ENCODE measurements at regions not wholly inside any gene's neighbourhood (a gene's known extent, or its start where the extent isn't known, plus 50 kb on each side); places are given as distances from the start of the nearest gene placed in this dataset.

GRCh38 chr21:31564439-31564838, 95.1 kb upstream of the SOD1 start:
- no peak for DNase-seq

GRCh38 chr21:31560479-31560878, 99.0 kb upstream of the SOD1 start:
- no peak for DNase-seq

- DNase-seq: peak; percentile 96
Measured at GRCh38 chr21:31559368-31560119, 99.9 kb upstream of the SOD1 start.

GRCh38 chr21:31558962-31559367, 100.5 kb upstream of the SOD1 start:
- peak; percentile 95 for DNase-seq

- peak; percentile 65 for DNase-seq
Measured at GRCh38 chr21:31558189-31558961, 101.1 kb upstream of the SOD1 start.

GRCh38 chr21:31557421-31558188, 101.9 kb upstream of the SOD1 start:
- peak; percentile 54 for DNase-seq

GRCh38 chr21:31556662-31557061, 102.8 kb upstream of the SOD1 start:
- DNase-seq: no peak

GRCh38 chr21:31555741-31556191, 103.7 kb upstream of the SOD1 start:
- DNase-seq: no peak

- DNase-seq: no peak
Measured at GRCh38 chr21:31554511-31555022, 104.9 kb upstream of the SOD1 start.

- DNase-seq: no peak
Measured at GRCh38 chr21:31553926-31554325, 105.6 kb upstream of the SOD1 start.

GRCh38 chr21:31553461-31553860, 106.0 kb upstream of the SOD1 start:
- DNase-seq: no peak

- DNase-seq: no peak
Measured at GRCh38 chr21:31552826-31553225, 106.7 kb upstream of the SOD1 start.

- no peak for DNase-seq
Measured at GRCh38 chr21:31550070-31550469, 109.4 kb upstream of the SOD1 start.

GRCh38 chr21:31548688-31549087, 110.8 kb upstream of the SOD1 start:
- no peak for DNase-seq

- DNase-seq: no peak
Measured at GRCh38 chr21:31546443-31547170, 112.9 kb upstream of the SOD1 start.

GRCh38 chr21:31545036-31545435, 114.5 kb upstream of the SOD1 start:
- no peak for DNase-seq

- DNase-seq: no peak
Measured at GRCh38 chr21:31543191-31543590, 116.3 kb upstream of the SOD1 start.

- peak; percentile 34 for DNase-seq
Measured at GRCh38 chr21:31538816-31539215, 120.7 kb upstream of the SOD1 start.

GRCh38 chr21:31537872-31538576, 121.5 kb upstream of the SOD1 start:
- no peak for DNase-seq

GRCh38 chr21:31536138-31536537, 123.4 kb upstream of the SOD1 start:
- DNase-seq: no peak

- DNase-seq: no peak
Measured at GRCh38 chr21:31531967-31532366, 127.5 kb upstream of the SOD1 start.
